Pancreas (tissue), 10 donors: ENCODE measurements at regions not wholly inside any gene's neighbourhood (a gene's known extent, or its start where the extent isn't known, plus 50 kb on each side); places are given as distances from the start of the nearest gene placed in this dataset.
A peak's percentile ranks its signal among the peaks of the same experiment; 100 is the strongest.

Experiments
- ATAC-seq, 4 donors: fragments of 200-7000 bp; cut with Tn5 transposase; one replicate each; pipeline versions ENCODE4 v1.8.0 to v1.9.1; 2020; ENCODE audit warnings: mild to moderate bottlenecking in 4 of 4, moderate library complexity in 4 of 4
- DNase-seq, 6 donors: peaks; one replicate each; pipeline ENCODE4 v3.0.0-alpha.2; 2020
- FAIRE-seq: peaks from 2 replicates; lab custom pipeline; 2012; peaks lifted over from hg19 to GRCh38; lab: Jason Lieb, UNC
- H3K27ac ChIP-seq, 4 donors: fragments of 200-600 bp; sonication (generic); 1 replicate in 3 of 4; 2 replicates in 1 of 4; pipeline versions ENCODE4 v1.5.0 to v1.8.0; 2020
- H3K27me3 ChIP-seq, 4 donors: fragments of 200-600 bp; one replicate each; pipeline ENCODE4 v1.8.0; 2021
- H3K36me3 ChIP-seq, 3 donors: fragments of 200-600 bp; sonication (generic) in 1 of 3; one replicate each; pipeline versions ENCODE4 v1.5.0 to v1.8.0; 2020 to 2021
- H3K4me1 ChIP-seq, 3 donors: fragments of 200-600 bp; one replicate each; pipeline ENCODE4 v1.8.0; 2021
- H3K4me3 ChIP-seq, 4 donors: fragments of 200-600 bp; sonication (generic) in 2 of 4; one replicate each; pipeline versions ENCODE4 v1.5.0 to v1.8.0; 2020 to 2021
- H3K9me3 ChIP-seq, 4 donors: fragments of 200-600 bp; one replicate each; pipeline ENCODE4 v1.8.0; 2021
- WGBS, 2 donors: extraction: QIAGEN DNeasy Blood & Tissue Kit; methylation state at CpG; one replicate each; pipeline ENCODE4 v1.1.7; 2013; 5-methylcytosine and 5-hydroxymethylcytosine counted together
- intact Hi-C, 3 donors: fragments of 100-400 bp; cut with DNase I; formaldehyde crosslinking; loops; one replicate each; pipeline versions ENCODE4 v1.11.1 to v1.14.2; 2022
- TF ChIP-seq, protein P1 (sequence below), 4 donors: fragments of 200-600 bp; sonication (generic) in 3 of 4; IDR thresholded peaks; one replicate each; pipeline versions ENCODE4 v1.5.0 to v1.8.0; 2021; ENCODE audit warnings: antibody characterized with exemption in 4 of 4
- donor health status: healthy with polysubstance abuse.
- donor health status: DM: no; HTN: no; CAD: no; lungs with moderate emphysema.
- donor health status: DM: no; HTN: no; CAD: no.
- donor health status: control.
- donor health status: control.
- donor health status: Bipolar disorder and iron deficiency.
- donor health status: DM: yes; HTN: yes; CAD: no.
- donor health status: DM: no; HTN: no; CAD: no.
- donor health status: DM: no; HTN: no; CAD: no.
- donor health status: DM: yes; HTN: yes; CAD: no.

DNA sequence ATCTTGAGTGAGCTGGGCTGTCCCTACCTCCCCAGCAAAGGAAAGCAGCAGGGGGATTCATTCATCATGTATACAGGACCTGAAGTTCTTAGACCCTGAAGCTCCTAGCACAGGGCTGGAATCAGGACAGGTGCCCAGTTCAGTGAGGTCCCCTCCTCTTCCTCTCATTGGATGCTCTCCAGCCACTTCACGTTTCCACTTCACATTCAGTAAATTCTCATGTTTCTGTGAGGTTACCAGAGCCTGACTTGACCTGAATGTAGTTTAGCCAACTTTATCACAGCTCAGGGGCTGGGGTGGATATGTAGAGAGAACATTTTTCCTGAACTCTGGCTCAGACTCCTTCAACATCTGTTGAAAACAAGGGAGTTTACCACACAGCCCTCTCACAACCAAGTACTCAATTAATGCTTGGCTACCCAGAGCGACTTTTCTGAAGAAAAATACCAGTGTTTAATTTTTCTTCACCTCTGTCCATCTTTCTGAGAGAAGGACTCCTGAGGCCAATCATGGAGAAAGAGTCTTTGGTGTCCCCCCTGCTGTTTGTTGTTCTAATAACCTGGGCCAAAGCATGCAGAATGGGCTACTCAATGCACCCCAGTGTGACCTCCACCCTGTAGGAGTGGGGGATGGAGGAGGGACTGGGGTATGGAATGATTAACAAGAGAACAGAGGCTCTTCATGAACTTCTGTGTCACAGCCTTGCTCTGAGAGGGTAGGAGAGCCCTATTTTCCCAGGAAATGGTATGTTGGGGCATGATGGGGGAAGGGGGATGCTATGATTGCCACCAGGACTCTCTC, 108.3 kb upstream of the FGGY start:
- intact Hi-C loops: no loop called here
- DNase-seq: no peak
- no peak for ATAC-seq
- TF ChIP-seq, protein P1, sequence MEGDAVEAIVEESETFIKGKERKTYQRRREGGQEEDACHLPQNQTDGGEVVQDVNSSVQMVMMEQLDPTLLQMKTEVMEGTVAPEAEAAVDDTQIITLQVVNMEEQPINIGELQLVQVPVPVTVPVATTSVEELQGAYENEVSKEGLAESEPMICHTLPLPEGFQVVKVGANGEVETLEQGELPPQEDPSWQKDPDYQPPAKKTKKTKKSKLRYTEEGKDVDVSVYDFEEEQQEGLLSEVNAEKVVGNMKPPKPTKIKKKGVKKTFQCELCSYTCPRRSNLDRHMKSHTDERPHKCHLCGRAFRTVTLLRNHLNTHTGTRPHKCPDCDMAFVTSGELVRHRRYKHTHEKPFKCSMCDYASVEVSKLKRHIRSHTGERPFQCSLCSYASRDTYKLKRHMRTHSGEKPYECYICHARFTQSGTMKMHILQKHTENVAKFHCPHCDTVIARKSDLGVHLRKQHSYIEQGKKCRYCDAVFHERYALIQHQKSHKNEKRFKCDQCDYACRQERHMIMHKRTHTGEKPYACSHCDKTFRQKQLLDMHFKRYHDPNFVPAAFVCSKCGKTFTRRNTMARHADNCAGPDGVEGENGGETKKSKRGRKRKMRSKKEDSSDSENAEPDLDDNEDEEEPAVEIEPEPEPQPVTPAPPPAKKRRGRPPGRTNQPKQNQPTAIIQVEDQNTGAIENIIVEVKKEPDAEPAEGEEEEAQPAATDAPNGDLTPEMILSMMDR (IDR thresholded peaks at IDR 0.05): no peak
- Histone ChIP-seq H3K4me1 (no peaks in the 10 kb centered on the region), H3K9me3 (no peaks in the 10 kb centered on the region), H3K36me3 (no peaks in the 10 kb centered on the region), H3K27me3 (no peaks in the 10 kb centered on the region), H3K4me3 (no peak overlapping the region), H3K27ac (no peak overlapping the region)
- WGBS, 2 donors: 70 to 91% methylated on average over 2 of the region's 2 CpGs
- FAIRE-seq: no peak

DNA sequence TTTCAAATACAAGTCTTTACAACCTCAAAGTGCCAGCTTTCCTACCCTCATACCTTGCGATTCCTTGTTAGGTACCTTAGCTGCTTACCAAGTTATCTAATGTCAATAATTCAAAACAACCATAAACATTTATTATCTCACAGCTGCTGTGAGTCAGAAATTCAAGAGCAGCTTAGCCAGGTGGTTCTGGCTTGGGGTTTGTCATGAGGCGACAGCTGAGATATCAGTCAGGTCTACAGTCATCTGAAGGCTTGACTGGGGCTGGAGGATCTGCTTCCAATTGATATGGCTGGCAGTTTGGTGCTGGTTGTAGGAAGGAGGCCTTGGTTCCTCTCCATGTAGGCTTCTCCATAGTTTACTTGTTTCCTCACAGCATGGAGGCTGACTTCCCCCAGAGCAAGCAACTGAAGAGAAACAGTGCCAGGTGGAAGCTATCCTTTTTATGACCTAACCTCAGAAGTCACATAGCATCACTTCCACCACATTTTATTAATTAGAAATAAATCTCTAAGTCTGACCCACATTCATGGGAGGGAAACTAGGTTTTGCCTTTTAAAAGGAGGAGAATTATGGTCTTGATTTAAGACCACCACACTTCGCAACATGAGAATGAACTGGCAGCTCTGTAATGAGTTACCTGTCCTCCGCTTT, 103.3 kb upstream of the FGGY start:
- TF ChIP-seq, protein P1 (IDR thresholded peaks at IDR 0.05): no peak
- Histone ChIP-seq H3K9me3 (no peaks in the 10 kb centered on the region), H3K36me3 (no peaks in the 10 kb centered on the region), H3K4me1 (peaks cover 0 to 4% (median 0%) of the 10 kb centered on the region in 3 donors), H3K4me3 (no peak overlapping the region), H3K27ac (no peak overlapping the region), H3K27me3 (no peaks in the 10 kb centered on the region)
- ATAC-seq: peak in 1 of 4 donors; percentile 49
- DNase-seq: no peak
- WGBS, 2 donors: 47 to 48% methylated on average over 4 of the region's 4 CpGs
- intact Hi-C loops: no loop called here
- no peak for FAIRE-seq

DNA sequence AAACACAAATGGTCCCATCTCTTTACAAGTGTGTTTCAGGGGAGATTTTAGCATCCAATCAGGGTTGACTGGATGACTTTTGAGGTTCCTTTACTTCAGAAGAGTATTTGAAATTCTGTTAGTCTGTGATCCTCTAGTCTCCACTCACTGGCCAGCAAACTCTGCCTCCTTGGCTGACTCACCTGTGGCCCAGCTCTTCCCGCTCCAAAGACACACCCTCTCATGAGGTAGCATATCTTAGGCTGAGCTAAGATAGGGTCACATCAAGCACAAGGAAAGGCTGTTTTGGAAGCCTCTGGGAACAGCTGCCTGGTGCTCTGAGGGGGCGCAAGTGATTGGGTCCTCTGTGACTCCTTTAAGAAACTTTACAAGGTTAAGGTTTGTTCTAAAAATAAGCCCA, 102.3 kb upstream of the FGGY start:
- no peak overlapping the region for H3K4me3 ChIP-seq
- no peak for FAIRE-seq
- 95 to 97% methylated on average over 2 of the region's 2 CpGs for WGBS, 2 donors
- DNase-seq: no peak
- TF ChIP-seq, protein P1 (IDR thresholded peaks at IDR 0.05): no peak
- no peaks in the 10 kb centered on the region for H3K27me3 ChIP-seq
- H3K36me3 ChIP-seq: no peaks in the 10 kb centered on the region
- H3K9me3 ChIP-seq: no peaks in the 10 kb centered on the region
- intact Hi-C loops: no loop called here
- no peak for ATAC-seq
- H3K27ac ChIP-seq: no peak overlapping the region
- H3K4me1 ChIP-seq: peaks cover 6 to 8% (median 8%) of the 10 kb centered on the region in 3 donors

DNA sequence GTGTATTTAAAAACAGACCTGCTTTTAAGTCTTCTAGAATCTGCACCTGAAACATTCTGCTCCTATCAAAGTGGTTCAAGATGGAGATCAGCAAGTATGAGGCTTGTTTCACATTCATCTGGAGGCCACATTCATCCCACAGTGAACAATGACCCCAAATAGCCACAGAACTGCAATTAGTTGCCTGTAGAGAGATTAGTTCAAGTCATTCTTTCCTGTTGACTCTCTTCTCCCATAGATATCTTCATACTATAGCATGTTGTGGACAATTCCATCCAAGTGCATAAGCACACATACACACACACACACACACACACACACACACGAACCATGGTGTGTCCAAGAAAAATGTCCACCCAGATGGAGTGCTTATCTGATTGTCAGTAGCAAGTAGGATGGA, 101.7 kb upstream of the FGGY start:
- ATAC-seq (no peak), FAIRE-seq (no peak), DNase-seq (no peak)
- H3K4me1 ChIP-seq: peaks cover 8 to 13% (median 9%) of the 10 kb centered on the region in 3 donors
- H3K27me3 ChIP-seq: no peaks in the 10 kb centered on the region
- no peaks in the 10 kb centered on the region for H3K9me3 ChIP-seq
- no peak overlapping the region for H3K4me3 ChIP-seq
- intact Hi-C loops: no loop called here
- no peak overlapping the region for H3K27ac ChIP-seq
- H3K36me3 ChIP-seq: no peaks in the 10 kb centered on the region
- 65 to 71% methylated on average over 1 of the region's 1 CpG for WGBS, 2 donors
- TF ChIP-seq, protein P1 (IDR thresholded peaks at IDR 0.05): no peak

DNA sequence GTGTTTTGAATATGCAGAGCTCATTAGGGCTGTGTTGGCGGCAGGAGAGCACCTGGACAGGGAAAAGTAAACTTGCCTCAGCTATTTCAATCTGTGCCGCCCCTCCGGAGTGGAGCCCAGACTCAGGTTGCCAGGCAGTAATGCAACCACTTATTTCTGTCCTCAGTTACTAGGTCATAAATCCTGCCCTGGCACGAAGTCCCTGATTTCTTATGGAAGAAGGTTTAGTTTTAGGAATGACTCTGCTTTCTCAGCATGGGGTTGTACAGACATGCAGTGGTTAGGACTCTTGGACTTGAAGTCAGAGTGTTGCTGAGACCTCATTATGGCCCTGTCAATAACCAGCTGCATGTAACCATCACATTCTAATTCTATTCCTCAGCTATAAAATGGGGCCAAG, 98.3 kb upstream of the FGGY start:
- WGBS, 2 donors: 64 to 67% methylated on average over 4 of the region's 4 CpGs
- Histone ChIP-seq H3K9me3 (no peaks in the 10 kb centered on the region), H3K4me1 (peaks cover 8 to 16% (median 14%) of the 10 kb centered on the region in 3 donors), H3K27me3 (no peaks in the 10 kb centered on the region), H3K36me3 (no peaks in the 10 kb centered on the region), H3K4me3 (no peak overlapping the region), H3K27ac (no peak overlapping the region)
- ATAC-seq (peak in 3 of 4 donors; percentile 38 to 48 (median 40)), DNase-seq (no peak), FAIRE-seq (no peak)
- intact Hi-C loops: no loop called here
- TF ChIP-seq, protein P1 (IDR thresholded peaks at IDR 0.05): no peak
